IMR-90 (cell line): ENCODE measurements at regions not wholly inside any gene's neighbourhood (a gene's known extent, or its start where the extent isn't known, plus 50 kb on each side); places are given as distances from the start of the nearest gene placed in this dataset.
A peak's percentile ranks its signal among the peaks of the same experiment; 100 is the strongest.

Source experiments
- ATAC-seq: fragments of 200-7000 bp; cut with Tn5 transposase; 2 replicates; pipeline ENCODE4 v1.9.1; 2020; ENCODE audit warnings: low read depth, mild to moderate bottlenecking, moderate library complexity
- BruUV-seq: library from RNA; stranded (reverse); fragments of 400-500 nt; replicated peaks from 2 replicates; lab custom pipeline; 2021; lab: Mats Ljungman, UMichigan
- CTCF ChIA-PET: fragments of 300-600 bp; formaldehyde crosslinking; extraction: SDS; loops from one replicate; lab custom pipeline; 2021; ENCODE audit warnings: antibody characterized with exemption; lab: Yijun Ruan, JAX
- POLR2A ChIA-PET: fragments of 300-600 bp; sonication (Branson Sonifier 250); formaldehyde crosslinking; loops from one replicate; lab custom pipeline; 2022; ENCODE audit warnings: antibody characterized with exemption; ENCODE audit not compliant: unreplicated experiment; lab: Charles Lee
- DNase-seq: peaks from one replicate; pipeline ENCODE4 v3.0.0; 2013
- H2AFZ ChIP-seq: replicated peaks from 2 replicates; pipeline ENCODE3; 2013; ENCODE audit warnings: low read length, mild to moderate bottlenecking; ENCODE audit not compliant: poor library complexity
- H2AK5ac ChIP-seq: 2 replicates; pipeline ENCODE4 v1.6.1; 2013; ENCODE audit warnings: low read depth, low read length, inconsistent platforms
- H2AK9ac ChIP-seq: replicated peaks from 2 replicates; pipeline ENCODE3; 2013; ENCODE audit warnings: mild to moderate bottlenecking, low read depth, low read length, moderate library complexity; ENCODE audit not compliant: poor library complexity
- H2BK120ac ChIP-seq: 2 replicates; pipeline ENCODE4 v1.6.1; 2013; ENCODE audit warnings: low read depth, low read length, inconsistent platforms
- H2BK15ac ChIP-seq: 3 replicates; pipeline ENCODE4 v1.6.1; 2013; ENCODE audit warnings: low read depth, low read length, inconsistent platforms
- H2BK20ac ChIP-seq: 2 replicates; pipeline ENCODE4 v1.6.1; 2013; ENCODE audit warnings: low read depth, mild to moderate bottlenecking, inconsistent platforms, low read length, moderate library complexity
- H2BK5ac ChIP-seq: 2 replicates; pipeline ENCODE4 v1.6.1; 2013; ENCODE audit warnings: mild to moderate bottlenecking, low read depth, low read length, inconsistent platforms; ENCODE audit not compliant: poor library complexity, severe bottlenecking
- H3K14ac ChIP-seq: replicated peaks from 2 replicates; pipeline ENCODE4 v1.6.1; 2013; ENCODE audit warnings: low read depth, low read length, inconsistent platforms
- H3K18ac ChIP-seq: 2 replicates; pipeline ENCODE4 v1.6.1; 2013; ENCODE audit warnings: low read depth, low read length, control low read depth
- H3K23ac ChIP-seq: 2 replicates; pipeline ENCODE4 v1.6.1; 2013; ENCODE audit warnings: low read depth, low read length, inconsistent platforms
- H3K27ac ChIP-seq: 2 replicates; pipeline ENCODE4 v1.5.1; 2013; ENCODE audit warnings: mild to moderate bottlenecking, control low read depth, low read length; ENCODE audit not compliant: insufficient read depth
- H3K27me3 ChIP-seq: 2 replicates; pipeline ENCODE4 v1.6.1; 2013; ENCODE audit warnings: low read length; ENCODE audit not compliant: control insufficient read depth, insufficient read depth
- H3K36me3 ChIP-seq: 2 replicates; pipeline ENCODE4 v1.6.1; 2013; ENCODE audit warnings: low read length, mixed read lengths; ENCODE audit not compliant: control insufficient read depth, insufficient read depth
- H3K4ac ChIP-seq: 2 replicates; pipeline ENCODE4 v1.6.1; 2013; ENCODE audit warnings: low read depth, low read length, inconsistent platforms
- H3K4me1 ChIP-seq: 2 replicates; pipeline ENCODE4 v1.6.1; 2013; ENCODE audit warnings: low read length, mixed read lengths; ENCODE audit not compliant: control insufficient read depth, insufficient read depth
- H3K4me2 ChIP-seq: 2 replicates; pipeline ENCODE4 v1.6.1; 2013; ENCODE audit warnings: low read depth, mild to moderate bottlenecking, control low read depth, low read length, moderate library complexity
- H3K4me3 ChIP-seq: 2 replicates; pipeline ENCODE4 v1.5.1; 2013; ENCODE audit warnings: low read depth, mild to moderate bottlenecking, control low read depth, low read length, moderate library complexity; ENCODE audit not compliant: insufficient read depth
- H3K56ac ChIP-seq: 2 replicates; pipeline ENCODE4 v1.6.1; 2013; ENCODE audit warnings: low read length, inconsistent platforms; ENCODE audit not compliant: insufficient read depth; ENCODE audit errors: extremely low read depth
- H3K79me1 ChIP-seq, 2 experiments: 2 replicates each; pipeline ENCODE4 v1.6.1; 2013; ENCODE audit warnings: low read length in 2 of 2, inconsistent platforms in 1 of 2, low read depth in 1 of 2
- H3K9ac ChIP-seq: 2 replicates; pipeline ENCODE4 v1.6.1; 2013; ENCODE audit warnings: low read depth, low read length, control low read depth
- H3K9me1 ChIP-seq: 2 replicates; pipeline ENCODE4 v1.6.1; 2013; ENCODE audit warnings: low read length, inconsistent platforms; ENCODE audit not compliant: insufficient read depth
- H3K9me3 ChIP-seq: 2 replicates; pipeline ENCODE4 v1.6.1; 2013; ENCODE audit warnings: low read length; ENCODE audit not compliant: control insufficient read depth, insufficient read depth
- H4K20me1 ChIP-seq: 2 replicates; pipeline ENCODE4 v1.6.1; 2013; ENCODE audit warnings: low read length, inconsistent platforms; ENCODE audit not compliant: insufficient read depth
- H4K5ac ChIP-seq: 2 replicates; pipeline ENCODE4 v1.6.1; 2013; ENCODE audit warnings: mild to moderate bottlenecking, low read depth, low read length, control low read depth
- H4K8ac ChIP-seq, 2 experiments: 2 replicates each; pipeline ENCODE4 v1.6.1; 2013; ENCODE audit warnings: low read depth in 2 of 2, low read length in 2 of 2, control low read depth in 1 of 2, inconsistent platforms in 1 of 2
- H4K91ac ChIP-seq: 2 replicates; pipeline ENCODE4 v1.6.1; 2013; ENCODE audit warnings: low read depth, low read length, inconsistent platforms; ENCODE audit not compliant: insufficient read depth
- CEBPB ChIP-seq: IDR thresholded peaks from 2 replicates; pipeline ENCODE4 v1.6.1; 2012; ENCODE audit warnings: low read depth, low read length, improper control_type of control experiment
- RCOR1 ChIP-seq: IDR thresholded peaks from 2 replicates; pipeline ENCODE4 v1.6.1; 2012; ENCODE audit warnings: mild to moderate bottlenecking, low read length, improper control_type of control experiment; ENCODE audit not compliant: insufficient replicate concordance
- WGBS, 2 experiments: methylation state at CpG; one replicate each; pipeline versions ENCODE4 v1.1.5 to v1.1.7; 2013; ENCODE audit warnings: missing lambda C conversion rate in 2 of 2; ENCODE audit not compliant: insufficient read length in 1 of 2; ENCODE audit errors: extremely low coverage in 2 of 2; 5-methylcytosine and 5-hydroxymethylcytosine counted together
- dilution Hi-C: fragments of 300-500 bp; cut with HindIII; formaldehyde crosslinking; loops from one replicate; pipeline ENCODE4 v1.14.3; 2018; ENCODE audit warnings: low sequenced_read_pairs; ENCODE audit not compliant: unreplicated experiment
- in situ Hi-C: fragments of 300-500 bp; cut with MboI; formaldehyde crosslinking; loops from 3 replicates; pipeline ENCODE4 v1.14.3; 2019; ENCODE audit warnings: low sequenced_read_pairs, inconsistent platforms, mixed read lengths
- intact Hi-C: fragments of 100-400 bp; cut with micrococcal nuclease; formaldehyde crosslinking; loops from 2 replicates; pipeline ENCODE4 v1.10.0; 2022

DNA sequence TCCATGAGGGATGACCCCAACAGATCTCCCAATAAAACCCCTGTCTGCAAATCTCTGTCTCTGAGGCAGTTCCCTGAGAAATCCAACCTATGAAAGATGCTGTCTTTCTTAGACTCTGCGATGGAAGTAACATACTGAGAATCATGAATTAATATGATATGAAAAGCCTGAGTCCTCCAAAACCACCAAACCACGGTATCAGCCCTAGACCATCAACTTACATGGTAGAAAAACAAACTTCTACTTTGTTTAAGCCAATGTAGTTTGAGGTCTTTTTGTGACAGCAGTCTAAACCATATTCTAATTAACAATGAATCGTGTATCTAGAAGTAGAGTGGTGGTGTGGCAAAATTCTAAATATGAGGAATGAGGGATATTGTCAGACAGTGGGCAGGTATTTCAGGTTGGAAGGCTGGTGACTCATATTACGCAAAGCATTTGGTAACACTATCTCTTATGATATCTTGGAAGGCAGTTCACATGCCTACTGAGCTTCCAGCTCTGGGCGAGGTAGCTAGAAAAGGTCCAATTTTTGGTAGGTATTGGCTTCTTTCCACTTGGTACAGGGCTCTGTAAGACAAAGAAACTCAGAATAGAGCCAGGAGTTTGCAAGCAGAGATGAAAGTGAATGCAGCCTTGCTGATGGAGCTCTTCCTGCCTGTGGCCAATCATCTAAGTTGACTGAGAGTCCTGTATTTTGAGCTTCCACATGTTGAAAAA, 215.8 kb downstream of the ZFP36L2 start:
- no CpG with 5 or more reads among the region's 5 CpGs for WGBS, 2 experiments

More for the DNA sequence above, 215.8 kb downstream of the ZFP36L2 start:
- Histone ChIP-seq H3K9me3 (peaks cover 3% of the 10 kb centered on the region; the same call in 1 of the 2 replicates), H4K20me1 (no peaks in the 10 kb centered on the region), H3K27me3 (no peaks in the 10 kb centered on the region), H3K18ac (no peak overlapping the region), H4K91ac (no peak overlapping the region), H3K36me3 (no peaks in the 10 kb centered on the region), H4K8ac (no peak overlapping the region), H2BK120ac (no peak overlapping the region), H2AFZ (peak overlapping the region; percentile 44), H2BK15ac (no peak overlapping the region), H3K4me2 (no peak overlapping the region), H3K4me3 (no peak overlapping the region), H3K56ac (no peak overlapping the region), H2BK5ac (no peak overlapping the region), H2AK5ac (no peak overlapping the region), H4K5ac (no peak overlapping the region), H3K27ac (no peak overlapping the region), H3K23ac (no peak overlapping the region), H3K4me1 (no peaks in the 10 kb centered on the region; the same call in 1 of the 2 replicates), H3K79me1 (no peaks in the 10 kb centered on the region), H2BK20ac (no peak overlapping the region), H3K14ac (no peak overlapping the region), H2AK9ac (no peak overlapping the region), H3K9me1 (no peaks in the 10 kb centered on the region), H3K4ac (no peak overlapping the region), H3K9ac (no peak overlapping the region)
- TF ChIP-seq RCOR1 (no peak), CEBPB (0 out of 2 replicates have a peak, but pooled peaks have one; percentile 9)
- dilution Hi-C loops = no loop called here
- ATAC-seq (no peak), DNase-seq (peak; percentile 20)
- BruUV-seq = no TSS peak
- ChIA-PET CTCF (interaction anchor here (0.6 kb wide), 2 partner anchors 9 to 60 kb away, joined by 3 read pairs; no protein-coding TSS in a partner anchor), POLR2A (no interaction called here)
- in situ Hi-C loops = no loop called here
- intact Hi-C loops = no loop called here
